Femur (tissue), 1 donor: ENCODE measurements at regions not wholly inside any gene's neighbourhood (a gene's known extent, or its start where the extent isn't known, plus 50 kb on each side); places are given as distances from the start of the nearest gene placed in this dataset.

Experiments used
- DNase-seq: peaks from one replicate; pipeline ENCODE4 v3.0.0-alpha.2; 2017

DNA sequence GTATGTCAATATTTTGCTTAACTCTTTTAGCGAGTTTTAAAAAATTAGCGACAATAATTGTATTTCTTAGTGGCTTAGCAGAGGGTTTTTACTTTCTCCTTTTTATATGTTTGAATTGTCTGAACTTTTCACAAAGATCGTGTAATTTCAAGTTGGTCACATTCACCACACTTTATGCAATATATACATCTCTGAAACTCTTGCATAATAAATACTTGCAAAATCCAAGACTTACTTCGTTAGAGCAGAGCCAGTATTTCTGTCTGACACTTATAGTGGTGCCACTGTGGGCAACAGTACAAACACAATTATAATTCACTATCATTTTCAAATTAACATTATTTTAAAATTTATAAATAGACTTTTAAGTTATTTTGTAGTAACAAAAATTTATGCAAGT is 62.0 kb downstream of the SUCNR1 start:
- DNase-seq, result no peak

- DNase-seq, result no peak
These were observed 67.0 kb downstream of the SUCNR1 start for GRCh38 chr3:151940481-151940880.

GRCh38 chr3:151943539-151943938 is 70.1 kb downstream of the SUCNR1 start:
- DNase-seq, result no peak

- DNase-seq, result no peak
These were observed 70.9 kb downstream of the SUCNR1 start for GRCh38 chr3:151944356-151944755.

GRCh38 chr3:151946606-151947005 is 73.2 kb downstream of the SUCNR1 start:
- no peak for DNase-seq

GRCh38 chr3:151949706-151950105 is 76.3 kb downstream of the SUCNR1 start:
- DNase-seq, result no peak

DNA sequence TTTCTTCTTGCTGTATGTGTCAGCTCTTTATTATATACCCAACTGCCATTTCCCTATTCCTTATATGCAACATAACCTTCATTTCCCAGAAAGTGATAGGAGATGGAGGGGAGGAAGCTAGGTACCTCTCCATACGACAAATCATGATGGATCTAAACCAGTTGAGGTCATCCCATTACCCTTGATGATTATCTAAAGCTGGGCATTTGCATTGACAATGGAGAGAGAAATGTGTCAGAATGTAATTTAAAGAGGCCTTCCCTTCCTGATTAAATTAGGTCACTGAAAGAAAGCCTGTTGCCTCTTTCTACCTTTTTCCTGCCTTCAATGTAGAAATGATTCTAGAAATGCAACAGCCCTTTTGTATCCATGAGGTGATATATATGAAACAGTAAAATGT is 81.9 kb downstream of the SUCNR1 start:
- no peak for DNase-seq

DNA sequence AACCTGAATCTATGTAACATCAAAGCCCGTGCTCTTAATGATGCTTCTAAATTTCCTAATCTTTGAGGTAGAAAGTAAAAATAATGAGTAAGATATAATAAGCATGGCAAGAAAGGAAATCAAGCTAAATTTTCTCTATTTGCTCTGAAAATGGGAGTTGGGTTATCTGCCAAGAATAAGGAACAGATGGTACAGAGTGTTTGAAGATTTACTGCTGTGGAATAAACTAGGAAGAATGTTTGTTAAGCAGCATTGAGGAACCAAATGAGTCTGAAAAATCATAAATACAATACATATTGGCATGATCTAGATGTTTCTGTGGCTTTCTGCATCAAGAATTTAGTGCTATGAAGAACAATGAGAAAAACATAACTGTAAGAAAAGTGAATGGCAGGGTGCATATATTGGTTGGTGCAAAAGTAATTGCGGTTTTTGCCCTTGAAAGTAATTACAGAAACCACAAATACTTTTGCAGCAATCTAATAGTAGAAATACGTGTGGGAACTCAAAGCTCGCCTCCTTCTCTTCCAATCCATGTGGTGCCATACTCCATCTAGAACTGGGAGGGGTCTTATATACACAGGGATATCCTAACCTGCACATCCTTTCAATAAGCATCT is 87.6 kb downstream of the SUCNR1 start:
- DNase-seq, result no peak

DNA sequence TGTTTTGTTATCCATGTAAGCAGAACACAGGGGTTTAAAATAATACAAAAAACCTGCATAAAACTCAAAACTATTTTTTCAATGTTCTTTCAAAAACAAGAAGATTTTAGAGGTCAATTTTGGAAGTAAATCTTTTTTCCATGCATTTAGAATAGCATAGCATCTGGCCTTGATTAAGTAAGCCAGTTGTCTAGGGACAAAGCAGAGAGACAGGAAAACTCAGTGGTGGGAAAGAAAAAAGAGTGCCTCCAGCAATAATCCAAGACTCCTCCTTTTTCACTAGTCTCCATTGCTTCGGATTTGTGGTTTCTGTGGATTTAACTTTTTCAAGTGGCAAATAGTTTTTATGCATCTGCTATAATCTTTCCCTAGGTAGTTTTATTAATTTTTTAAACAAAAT is 88.9 kb downstream of the SUCNR1 start:
- no peak for DNase-seq

- no peak for DNase-seq
These were observed 89.5 kb downstream of the SUCNR1 start for GRCh38 chr3:151962912-151963311.

DNA sequence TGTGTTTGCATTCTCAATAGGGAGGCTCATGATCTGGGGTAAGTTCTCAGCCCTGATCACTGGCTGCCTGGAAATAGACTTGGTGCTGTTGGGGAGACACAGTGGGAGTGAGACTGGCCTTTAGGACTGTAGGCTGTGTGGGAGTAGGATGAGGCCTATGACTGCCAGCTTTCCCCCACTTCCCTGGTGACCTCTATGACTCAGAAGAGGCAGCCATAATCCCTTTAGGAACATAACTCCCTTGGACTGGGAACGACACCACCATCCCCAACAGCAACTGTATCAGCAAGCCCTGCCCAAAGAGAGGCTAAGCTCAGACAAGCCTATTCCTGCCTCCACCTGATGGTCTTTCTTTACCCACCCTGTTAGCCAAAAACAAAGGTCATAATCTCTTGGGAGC is 91.3 kb downstream of the SUCNR1 start:
- DNase-seq, result no peak

DNA sequence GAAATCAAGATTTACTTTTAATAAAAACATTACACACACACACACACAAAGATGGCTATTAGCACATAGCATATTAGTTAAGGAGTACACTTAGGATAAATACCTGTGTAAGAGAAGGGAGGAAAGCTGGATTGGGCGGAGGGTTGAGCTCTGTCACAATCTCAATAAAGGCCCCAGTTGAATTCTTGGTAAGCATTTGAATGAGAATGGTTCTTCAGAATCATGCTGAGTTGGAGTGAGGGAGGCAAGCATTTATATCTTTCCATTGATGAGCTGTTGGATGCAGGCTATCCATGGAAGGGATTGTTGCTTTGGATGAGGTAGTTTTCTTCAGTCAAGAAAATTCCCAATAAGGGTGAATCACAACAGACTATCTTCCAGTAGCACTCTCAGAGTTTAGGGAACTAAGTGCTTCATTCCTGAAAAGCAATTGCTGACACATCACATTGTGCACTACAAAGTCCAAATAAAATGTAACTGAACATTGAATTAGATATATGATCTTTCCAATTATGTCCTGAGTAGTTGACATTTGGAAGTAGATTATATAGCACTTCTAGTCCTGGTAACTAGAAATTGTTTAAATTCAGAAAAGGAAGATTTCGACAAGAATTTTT is 95.7 kb downstream of the SUCNR1 start:
- no peak for DNase-seq

- DNase-seq, result no peak
These were observed 98.6 kb downstream of the SUCNR1 start for GRCh38 chr3:151971814-151972579.

DNA sequence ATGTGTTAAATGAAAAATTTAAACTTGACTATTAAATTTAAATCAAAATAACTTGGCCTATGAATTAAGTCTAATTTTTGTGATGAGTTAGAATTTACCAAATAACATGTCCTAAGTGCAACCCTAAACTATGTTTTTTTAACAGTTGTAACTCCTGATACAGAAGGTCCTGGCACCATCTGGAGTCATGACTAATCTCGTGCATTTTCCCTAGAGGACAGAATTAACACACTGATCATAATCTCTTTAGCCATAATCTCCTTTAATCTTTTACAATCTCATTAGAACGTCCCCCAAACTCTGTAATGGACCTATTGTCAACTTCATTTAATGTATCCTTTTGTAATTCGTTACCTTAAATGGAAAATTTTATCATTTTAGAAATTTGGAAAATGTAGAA is 100.6 kb downstream of the SUCNR1 start:
- DNase-seq, result no peak

GRCh38 chr3:151976211-151977050 is 103.0 kb downstream of the SUCNR1 start:
- DNase-seq, result peak; percentile 30

DNA sequence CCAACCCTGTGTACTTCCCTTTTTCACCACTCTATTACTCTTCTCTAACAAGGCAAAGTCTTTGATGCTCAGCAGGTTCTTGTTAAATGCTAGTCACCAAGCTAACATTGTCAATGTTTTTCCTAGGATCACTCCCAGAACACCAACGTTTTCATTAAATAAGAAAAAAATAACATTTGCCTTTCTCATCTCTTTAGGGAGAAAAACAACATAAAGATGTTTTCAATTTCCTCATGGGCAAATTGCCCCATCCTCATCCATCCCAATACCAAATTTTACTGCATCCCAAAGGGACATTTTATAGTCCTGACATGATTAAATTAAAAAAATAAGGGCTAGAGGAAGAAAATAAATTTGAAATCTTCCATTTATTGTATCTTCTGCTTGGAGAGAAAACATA is 106.5 kb downstream of the SUCNR1 start:
- DNase-seq, result no peak

DNA sequence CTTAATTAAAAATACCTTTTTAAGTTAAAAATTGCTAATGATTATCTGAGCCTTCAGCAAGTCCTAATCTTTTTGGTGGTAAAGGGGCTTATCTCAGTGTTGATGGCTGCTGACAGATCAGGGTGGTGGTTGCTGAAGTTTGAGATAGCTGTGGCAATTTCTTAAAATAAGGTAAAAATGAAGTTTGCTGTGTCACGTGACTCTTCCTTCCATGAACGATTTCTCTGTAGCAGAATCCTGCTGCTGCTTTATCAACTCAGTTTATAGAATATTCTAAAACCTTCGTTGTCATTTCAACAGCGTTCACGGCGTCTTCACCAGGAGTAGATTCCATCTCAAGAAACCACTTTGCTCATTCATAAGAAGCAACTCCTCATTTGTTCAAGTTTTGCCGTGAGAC is 110.1 kb downstream of the SUCNR1 start:
- DNase-seq, result no peak

GRCh38 chr3:151985787-151986430 is 112.5 kb downstream of the SUCNR1 start:
- no peak for DNase-seq

DNA sequence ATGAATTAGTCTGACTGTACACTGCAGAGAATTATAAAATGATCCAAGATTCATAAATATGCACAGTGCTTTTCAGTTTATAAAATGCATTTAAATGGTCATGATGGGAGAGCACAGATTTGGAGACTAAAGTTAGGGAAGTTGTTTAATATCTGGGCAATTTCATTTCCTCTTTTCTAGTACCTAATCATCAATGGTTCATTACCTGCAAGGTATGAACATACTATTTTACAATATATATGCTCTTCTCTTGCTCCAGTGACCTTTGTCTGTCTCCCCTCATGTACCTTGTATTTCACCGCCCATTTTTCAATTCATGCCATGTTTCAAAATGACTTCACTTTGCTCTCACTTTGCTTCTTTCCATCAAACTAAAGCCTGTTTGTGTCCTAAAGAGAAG is 114.5 kb downstream of the SUCNR1 start:
- no peak for DNase-seq

DNA sequence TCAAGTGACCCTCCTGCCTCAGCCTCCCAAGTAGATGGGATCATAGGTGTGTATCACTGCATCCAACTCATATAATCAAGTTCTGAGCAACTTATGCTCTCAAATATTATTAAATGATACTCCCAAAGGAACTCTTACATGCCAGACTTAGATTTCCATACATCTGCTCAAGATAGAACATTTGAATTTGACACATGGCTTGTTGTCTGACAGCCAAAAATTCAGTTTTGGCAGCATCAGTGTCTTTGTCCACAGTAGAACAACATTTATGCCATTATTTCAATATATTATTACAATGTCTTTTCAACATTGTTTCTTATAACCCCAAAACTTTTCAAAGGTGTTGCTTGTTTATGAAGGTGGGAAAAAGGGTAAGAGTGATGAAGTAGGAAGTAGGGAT is 116.2 kb downstream of the SUCNR1 start:
- DNase-seq, result no peak

GRCh38 chr3:151990696-151991376 is 117.4 kb downstream of the SUCNR1 start:
- DNase-seq, result no peak

GRCh38 chr3:151992326-151993041 is 119.0 kb downstream of the SUCNR1 start:
- DNase-seq, result no peak
